HG02938 (cell line): ENCODE measurements at regions not wholly inside any gene's neighbourhood (a gene's known extent, or its start where the extent isn't known, plus 50 kb on each side); places are given as distances from the start of the nearest gene placed in this dataset.
"Not testable (repeated sequence)": the region's sequence is repeated elsewhere in the genome, so short reads cannot be mapped to it uniquely, and the experiment has no call there.

Experiments used
- ATAC-seq: cut with Tn5 transposase; IDR thresholded peaks from one replicate; pipeline ENCODE4 v1.9.1; 2021; ENCODE audit warnings: mild to moderate bottlenecking, moderate library complexity; ENCODE audit not compliant: unreplicated experiment

- no peak for ATAC-seq
Observed at GRCh38 chr22:22345781-22346180, 101.2 kb downstream of the VPREB1 start.

DNA sequence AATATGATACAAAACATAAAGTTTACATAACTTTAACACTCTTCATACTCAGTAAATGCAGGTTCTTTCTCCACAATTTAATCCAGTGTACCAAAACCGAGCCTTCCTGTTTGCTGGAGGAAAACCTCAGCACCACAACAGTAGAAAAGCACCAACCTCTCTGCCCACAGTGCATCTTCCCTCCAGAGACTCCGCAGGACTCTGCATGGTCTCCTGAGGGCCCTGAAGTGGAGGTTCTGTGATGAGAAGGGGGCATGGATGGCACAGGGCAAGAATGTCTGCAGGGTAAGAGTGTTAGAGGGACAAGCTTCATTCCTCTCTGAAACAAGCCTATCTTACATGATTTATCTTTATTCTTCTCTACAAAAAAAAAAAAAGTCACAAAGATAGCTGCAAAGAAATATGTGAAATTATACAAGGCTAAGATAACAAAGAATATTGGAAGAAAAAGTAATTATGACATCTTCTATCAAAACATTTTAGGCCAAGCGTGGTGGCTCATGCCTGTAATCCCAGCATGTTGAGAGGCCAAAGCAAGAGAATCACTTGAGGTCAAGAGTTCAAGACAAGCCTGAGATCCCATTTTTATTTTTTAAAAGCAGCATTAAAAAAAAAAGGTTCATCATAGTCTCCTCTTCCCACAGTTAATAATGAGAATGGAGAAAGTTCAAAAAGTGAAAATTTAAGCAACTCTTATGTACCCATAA lies 102.0 kb downstream of the VPREB1 start:
- ATAC-seq: no peak

DNA sequence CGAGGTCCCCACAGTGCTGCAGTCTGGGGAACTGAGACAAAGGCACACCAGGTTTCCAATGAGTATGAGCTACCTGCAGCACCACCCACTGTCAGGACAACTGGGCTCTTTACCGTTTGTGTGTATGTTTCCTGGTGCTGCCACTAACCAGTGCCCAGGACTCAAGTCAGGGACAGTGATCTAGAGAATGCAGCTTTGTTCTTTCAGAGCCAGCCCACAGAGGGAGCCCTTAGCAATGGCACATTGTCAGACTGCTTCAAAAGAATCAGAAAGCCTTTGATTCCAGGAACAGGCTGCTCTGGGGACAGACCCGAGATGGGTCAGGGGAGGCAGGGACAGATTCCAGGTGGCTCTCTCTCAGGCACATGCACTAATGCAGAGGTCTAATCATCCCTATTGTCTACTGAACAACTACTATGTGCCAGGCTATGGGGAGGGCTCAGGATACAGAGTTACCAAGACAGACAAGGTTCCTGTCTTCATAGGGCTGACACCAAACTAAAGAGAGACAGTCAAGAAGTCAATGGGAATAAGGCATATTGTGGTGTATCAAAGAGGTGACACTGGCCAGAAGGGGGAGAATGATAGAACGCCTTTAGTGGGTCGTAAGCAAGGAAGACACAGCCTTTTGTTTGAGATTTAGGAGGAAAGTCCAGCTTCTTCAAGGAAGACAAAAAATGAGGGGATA lies 103.7 kb downstream of the VPREB1 start:
- ATAC-seq: no peak

DNA sequence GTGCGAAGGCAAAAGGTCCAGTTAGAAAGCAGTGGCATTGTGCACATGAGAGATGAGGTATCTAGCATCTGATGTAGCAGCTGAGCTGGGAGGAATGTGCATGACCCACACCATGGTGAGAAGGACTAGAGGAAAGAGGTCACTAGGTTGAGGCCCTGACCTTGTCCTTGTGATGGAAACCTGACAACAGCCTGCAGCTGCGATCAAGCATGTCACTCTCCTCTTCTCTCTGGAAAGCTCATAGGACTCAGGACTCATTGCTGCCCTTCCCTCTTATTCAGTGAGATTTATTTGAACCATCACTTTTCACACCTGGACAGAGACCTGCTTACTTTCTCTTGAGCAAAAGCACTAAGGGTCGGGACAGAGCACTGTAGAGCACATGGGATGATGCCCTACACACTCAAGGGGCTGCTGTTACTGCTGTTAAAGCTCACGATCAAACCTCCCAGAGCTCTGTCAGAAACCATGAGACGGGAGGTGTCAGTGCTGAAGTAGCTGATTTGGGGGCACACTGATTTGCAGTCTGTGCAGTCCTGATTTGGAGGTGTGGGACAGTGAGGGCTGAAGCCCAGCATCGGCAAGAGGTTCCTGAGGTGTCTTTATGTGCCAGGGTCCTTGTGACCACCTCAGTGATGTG lies 104.3 kb downstream of the VPREB1 start:
- ATAC-seq: no peak

DNA sequence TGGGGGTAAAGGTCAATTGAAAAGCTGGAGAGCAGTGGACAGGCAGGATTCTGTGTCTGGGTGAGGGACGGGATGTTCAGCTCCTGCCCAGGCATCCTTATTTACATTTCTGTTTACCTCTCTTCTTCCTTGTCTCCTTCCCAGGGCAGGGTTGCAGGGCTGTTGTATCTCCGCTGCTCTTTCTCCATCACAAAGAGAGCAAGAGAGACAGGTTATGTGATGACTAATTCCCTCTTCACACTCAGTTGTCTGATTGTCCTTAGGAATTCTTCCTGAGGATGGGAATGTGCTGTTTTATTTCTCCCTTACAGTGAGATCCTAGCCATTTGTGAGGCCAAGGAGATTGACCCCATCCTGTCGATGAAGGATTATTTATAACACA lies 104.9 kb downstream of the VPREB1 start:
- ATAC-seq: no peak

DNA sequence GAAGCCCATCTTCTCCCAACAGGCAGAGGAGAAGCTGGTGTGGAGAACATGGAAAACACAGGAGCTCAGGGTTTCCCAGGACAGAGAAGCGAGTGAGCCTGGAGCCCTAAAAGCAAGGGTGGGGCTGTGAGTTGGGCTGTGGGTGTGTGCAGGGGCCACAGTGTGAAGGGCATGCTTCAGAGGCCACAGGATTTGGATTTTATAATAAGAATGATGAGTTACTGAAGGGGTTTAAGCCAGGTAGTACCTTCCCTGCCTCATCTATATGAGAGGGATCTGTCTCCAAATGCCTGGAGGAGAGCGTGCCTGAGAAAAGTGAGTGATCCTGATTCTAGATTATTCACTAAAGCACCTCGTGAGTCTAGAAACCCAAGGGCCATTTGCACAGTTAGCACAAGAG lies 106.8 kb downstream of the VPREB1 start:
- ATAC-seq: no peak

DNA sequence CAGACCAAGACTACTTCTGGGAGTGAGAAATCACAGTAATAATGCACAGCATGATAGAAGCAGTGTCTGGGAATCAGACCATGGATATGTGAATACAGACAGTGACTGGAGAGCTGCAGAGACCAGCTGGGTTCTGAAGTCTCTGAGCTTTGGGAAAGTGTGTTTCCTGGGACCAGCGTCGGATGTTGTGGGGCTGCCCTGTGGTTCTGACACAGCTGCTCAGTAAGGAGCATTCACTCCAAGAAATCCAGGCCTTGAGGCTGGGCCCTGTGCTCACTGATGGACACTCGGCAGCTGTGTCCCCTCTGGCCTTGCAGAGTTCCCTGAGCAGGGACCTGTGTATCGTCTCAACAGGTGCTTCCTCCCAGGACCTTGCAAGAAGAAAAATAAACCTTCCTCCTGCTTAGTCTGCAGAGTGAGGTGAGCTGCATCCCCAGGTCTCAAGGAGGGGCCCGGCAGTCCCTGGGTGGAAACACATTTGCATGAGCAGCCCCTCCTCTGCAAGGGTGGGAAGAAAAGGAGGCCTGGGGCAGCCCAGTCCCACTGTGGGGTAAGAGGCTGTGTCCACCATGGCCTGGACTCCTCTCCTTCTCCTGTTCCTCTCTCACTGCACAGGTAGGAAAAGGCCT lies 107.9 kb downstream of the VPREB1 start:
- ATAC-seq: no peak

- no peak for ATAC-seq
Observed at GRCh38 chr22:22355096-22355834, 110.7 kb downstream of the VPREB1 start.

DNA sequence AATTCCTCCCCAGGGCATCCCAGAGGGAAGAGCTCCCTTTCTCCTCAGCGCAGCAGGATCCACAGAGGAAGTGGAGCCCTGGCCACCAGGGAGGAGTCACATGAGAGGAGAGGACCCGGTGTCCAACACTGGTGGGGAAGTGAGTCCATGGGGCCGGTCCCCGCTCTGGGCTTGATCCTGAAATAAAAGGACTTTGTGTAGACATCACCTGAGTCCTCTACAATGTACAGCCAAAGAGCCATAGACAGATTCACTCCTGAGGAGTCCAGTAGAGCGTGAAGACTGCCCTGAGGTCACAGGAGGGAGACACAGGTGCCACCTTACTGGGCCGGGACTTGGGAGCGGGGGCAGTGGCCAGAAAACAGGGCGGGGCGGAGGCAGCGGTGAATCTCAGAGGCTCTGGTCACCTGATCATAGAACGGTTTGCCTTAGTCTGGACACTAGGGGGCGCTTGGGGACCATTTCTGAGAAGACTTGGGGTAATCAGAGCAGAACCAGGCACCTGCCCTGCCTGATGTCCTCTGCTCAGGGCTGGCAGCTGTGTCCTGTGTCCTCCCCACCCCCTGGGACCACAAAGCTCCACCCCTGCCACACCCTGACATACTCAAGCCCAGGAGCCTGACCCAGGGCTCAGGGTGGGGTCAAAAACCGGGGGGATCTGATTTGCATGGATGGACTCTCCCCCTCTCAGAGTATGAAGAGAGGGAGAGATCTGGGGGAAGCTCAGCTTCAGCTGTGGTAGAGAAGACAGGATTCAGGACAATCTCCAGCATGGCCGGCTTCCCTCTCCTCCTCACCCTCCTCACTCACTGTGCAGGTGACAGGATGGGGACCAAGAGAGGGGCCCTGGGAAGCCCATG lies 112.7 kb downstream of the VPREB1 start:
- peak; percentile 52 for ATAC-seq

DNA sequence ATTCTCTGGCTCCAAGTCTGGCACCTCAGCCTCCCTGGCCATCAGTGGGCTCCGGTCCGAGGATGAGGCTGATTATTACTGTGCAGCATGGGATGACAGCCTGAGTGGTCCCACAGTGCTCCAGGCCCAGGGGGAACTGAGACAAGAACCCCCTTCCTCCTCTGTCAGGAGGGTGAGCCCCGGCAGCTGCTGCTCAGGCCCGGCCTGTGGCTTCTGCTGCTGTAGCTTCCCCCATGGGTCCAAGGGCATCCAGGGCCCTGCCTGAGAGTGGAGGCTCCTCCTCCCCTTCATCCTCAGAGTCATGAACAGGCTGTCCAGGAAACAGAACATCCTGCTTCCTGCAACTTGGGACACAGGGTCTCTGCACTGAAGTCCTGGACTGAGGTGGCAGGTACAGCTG lies 113.6 kb downstream of the VPREB1 start:
- no peak for ATAC-seq

GRCh38 chr22:22358686-22359085 lies 114.1 kb downstream of the VPREB1 start:
- ATAC-seq: no peak

GRCh38 chr22:22359465-22359864 lies 114.9 kb downstream of the VPREB1 start:
- no peak for ATAC-seq

GRCh38 chr22:22360014-22360413 lies 115.4 kb downstream of the VPREB1 start:
- ATAC-seq: no peak

DNA sequence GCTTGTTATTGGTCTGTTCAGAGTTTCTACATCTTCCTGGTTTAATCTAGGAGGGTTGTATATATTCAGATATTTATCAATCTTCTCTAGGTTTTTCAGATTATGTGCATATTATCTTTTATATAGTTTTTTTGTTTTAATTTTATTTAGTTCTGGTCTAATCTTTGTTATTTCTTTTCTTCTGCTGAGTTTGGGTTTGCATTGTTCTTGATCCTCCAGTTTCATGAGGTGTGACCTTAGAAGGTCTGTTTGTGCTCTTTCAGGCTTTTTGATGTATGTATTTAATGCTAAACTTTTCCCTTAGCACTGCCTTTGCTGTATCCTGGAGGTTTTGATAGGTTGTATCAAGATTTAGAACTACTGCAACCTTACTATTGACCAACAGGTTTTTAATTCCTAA lies 117.7 kb downstream of the VPREB1 start:
- ATAC-seq: no peak

- ATAC-seq: no peak
Observed at GRCh38 chr22:22362936-22363335, 118.3 kb downstream of the VPREB1 start.

- no peak for ATAC-seq
Observed at GRCh38 chr22:22364207-22364606, 119.6 kb downstream of the VPREB1 start.

- ATAC-seq: no peak
Observed at GRCh38 chr22:22366537-22366936, 122.0 kb downstream of the VPREB1 start.

GRCh38 chr22:22368516-22368915 lies 123.9 kb downstream of the VPREB1 start:
- no peak for ATAC-seq

DNA sequence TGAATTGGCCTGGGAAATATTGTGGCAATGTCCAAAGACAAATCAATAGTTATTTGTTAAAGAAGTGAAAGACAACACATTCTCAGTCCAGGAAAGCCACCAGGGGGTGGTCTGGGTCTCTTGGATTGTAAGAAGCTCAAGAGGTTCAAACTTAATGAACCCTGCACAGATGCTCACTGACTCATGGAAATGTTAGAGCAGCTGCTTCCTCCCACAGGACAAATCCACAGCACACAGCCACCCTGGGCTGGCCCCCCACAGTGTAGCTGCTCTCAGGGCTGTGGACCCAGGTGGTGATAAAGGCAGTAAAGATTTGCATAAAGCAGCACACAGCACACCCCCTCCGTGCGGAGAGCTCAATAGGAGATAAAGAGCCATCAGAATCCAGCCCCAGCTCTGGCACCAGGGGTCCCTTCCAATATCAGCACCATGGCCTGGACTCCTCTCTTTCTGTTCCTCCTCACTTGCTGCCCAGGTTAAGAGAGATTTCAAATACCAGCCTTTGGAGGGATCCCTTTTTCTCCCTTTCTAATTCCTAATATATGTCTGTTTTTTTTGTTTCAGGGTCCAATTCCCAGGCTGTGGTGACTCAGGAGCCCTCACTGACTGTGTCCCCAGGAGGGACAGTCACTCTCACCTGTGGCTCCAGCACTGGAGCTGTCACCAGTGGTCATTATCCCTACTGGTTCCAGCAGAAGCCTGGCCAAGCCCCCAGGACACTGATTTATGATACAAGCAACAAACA lies 124.8 kb downstream of the VPREB1 start:
- ATAC-seq: not testable (repeated sequence)

DNA sequence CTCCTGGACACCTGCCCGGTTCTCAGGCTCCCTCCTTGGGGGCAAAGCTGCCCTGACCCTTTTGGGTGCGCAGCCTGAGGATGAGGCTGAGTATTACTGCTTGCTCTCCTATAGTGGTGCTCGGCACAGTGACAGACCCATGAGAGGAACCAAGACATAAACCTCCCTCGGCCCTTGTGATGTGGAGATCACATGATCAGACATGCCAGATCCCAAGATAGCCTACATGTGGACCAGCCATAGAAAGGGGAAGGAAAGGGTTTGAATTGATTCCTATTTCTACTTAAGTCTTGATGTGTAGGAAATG lies 125.3 kb downstream of the VPREB1 start:
- no peak for ATAC-seq
